Memory B cell (primary cell): ENCODE measurements at regions not wholly inside any gene's neighbourhood (a gene's known extent, or its start where the extent isn't known, plus 50 kb on each side); places are given as distances from the start of the nearest gene placed in this dataset.
A peak's percentile ranks its signal among the peaks of the same experiment; 100 is the strongest.

Source experiments
- ATAC-seq: fragments of 150-1000 bp; cut with Tn5 transposase; 2 replicates; pipeline ENCODE4 v1.10.0; 2021; ENCODE audit warnings: low read depth, mild to moderate bottlenecking, moderate library complexity
- DNase-seq, 2 donors: peaks; one replicate each; pipeline ENCODE4 v3.0.0; 2022; ENCODE audit warnings: low spot score in 2 of 2
- H3K27ac Mint-ChIP-seq: one replicate; pipeline ENCODE4 v1.8.0; 2022; ENCODE audit warnings: mild to moderate bottlenecking, moderate library complexity, mixed read lengths
- H3K27me3 Mint-ChIP-seq: one replicate; pipeline ENCODE4 v1.8.0; 2022; ENCODE audit warnings: mixed read lengths
- H3K36me3 Mint-ChIP-seq: one replicate; pipeline ENCODE4 v1.8.0; 2022; ENCODE audit warnings: mild to moderate bottlenecking, mixed read lengths
- H3K4me1 Mint-ChIP-seq: one replicate; pipeline ENCODE4 v1.8.0; 2022; ENCODE audit warnings: mixed read lengths
- H3K4me3 Mint-ChIP-seq: one replicate; pipeline ENCODE4 v1.8.0; 2022; ENCODE audit warnings: mild to moderate bottlenecking, moderate library complexity, mixed read lengths
- H3K9me3 Mint-ChIP-seq: one replicate; pipeline ENCODE4 v1.8.0; 2022; ENCODE audit warnings: mixed read lengths

DNA sequence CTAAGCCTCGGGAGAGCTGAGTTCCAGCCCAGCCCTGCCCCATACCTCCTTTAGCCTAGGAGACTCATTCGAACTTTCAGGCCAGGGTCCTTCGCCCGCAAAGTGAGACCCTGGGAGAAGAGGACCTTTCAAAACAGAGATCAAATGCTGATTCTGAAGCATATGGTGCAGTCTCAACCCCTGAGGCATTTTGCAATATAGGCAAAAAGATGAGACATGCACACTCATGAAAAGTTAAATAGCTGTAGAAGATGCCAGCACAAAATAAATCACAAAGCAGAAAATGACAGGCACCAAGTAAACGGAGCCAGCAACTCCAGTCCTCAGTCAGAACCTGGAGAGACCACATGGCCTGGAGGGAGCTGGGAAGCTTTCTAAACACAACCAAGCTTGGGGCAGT is 542.7 kb upstream of the RAB6C start:
- ATAC-seq = no peak
- Mint-ChIP-seq H3K4me3 (no peak overlapping the region), H3K4me1 (no peaks in the 10 kb centered on the region), H3K36me3 (no peaks in the 10 kb centered on the region), H3K27ac (no peak overlapping the region), H3K27me3 (peaks cover 8% of the 10 kb centered on the region), H3K9me3 (no peaks in the 10 kb centered on the region)
- DNase-seq = no peak

DNA sequence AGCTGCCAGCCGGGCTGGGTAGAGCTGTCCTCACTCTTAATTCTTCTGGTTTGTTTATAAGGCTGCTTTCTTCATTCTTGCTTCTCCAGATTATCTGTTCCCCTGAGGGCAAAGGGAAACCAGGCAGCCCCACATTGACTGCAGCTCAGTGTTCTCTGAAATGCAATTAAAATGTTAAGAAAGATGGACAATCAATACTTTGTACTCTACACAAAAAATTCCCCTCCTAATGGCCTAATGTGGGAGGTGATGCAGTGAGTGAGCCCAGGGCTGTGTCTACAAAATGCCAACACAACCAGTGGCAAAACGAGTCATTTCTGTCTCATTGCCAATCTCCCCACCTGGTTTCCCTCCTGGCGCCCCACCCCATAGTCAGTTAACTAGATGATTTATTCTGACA is 541.7 kb upstream of the RAB6C start:
- Mint-ChIP-seq H3K9me3 (no peaks in the 10 kb centered on the region), H3K4me1 (no peaks in the 10 kb centered on the region), H3K27ac (no peak overlapping the region), H3K4me3 (no peak overlapping the region), H3K27me3 (peaks cover 9% of the 10 kb centered on the region), H3K36me3 (no peaks in the 10 kb centered on the region)
- DNase-seq (no peak), ATAC-seq (no peak)

DNA sequence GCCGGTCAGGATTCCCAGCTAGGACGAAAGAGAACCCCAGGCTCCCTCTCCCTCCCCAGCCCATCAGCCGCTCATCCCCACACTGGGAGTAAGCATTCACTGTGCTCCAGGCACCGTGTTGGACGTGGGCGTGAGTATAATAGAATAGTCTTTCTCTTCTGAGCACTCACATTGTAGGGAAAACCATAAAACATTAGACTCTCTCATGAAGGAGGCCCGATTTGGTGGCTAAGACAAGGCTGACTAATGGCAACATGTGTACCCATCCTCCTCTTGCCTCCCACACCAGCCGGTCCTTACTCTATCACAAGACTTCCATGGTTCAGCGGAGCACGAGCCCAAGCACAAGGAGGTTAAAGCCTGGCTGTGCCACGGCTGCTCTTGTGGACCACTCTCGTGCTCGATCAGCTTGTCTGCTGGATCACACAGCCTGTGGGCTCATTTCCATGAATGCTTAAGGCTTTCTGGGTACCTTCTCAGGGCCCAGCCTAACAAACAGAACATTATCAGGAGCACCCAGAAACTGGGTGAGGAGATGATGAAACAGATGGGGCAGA is 540.9 kb upstream of the RAB6C start:
- Mint-ChIP-seq H3K4me3 (no peak overlapping the region), H3K27me3 (peaks cover 7% of the 10 kb centered on the region), H3K27ac (no peak overlapping the region), H3K9me3 (no peaks in the 10 kb centered on the region), H3K36me3 (no peaks in the 10 kb centered on the region), H3K4me1 (no peaks in the 10 kb centered on the region)
- ATAC-seq (no peak), DNase-seq (no peak)

- H3K9me3 Mint-ChIP-seq = no peaks in the 10 kb centered on the region
- H3K36me3 Mint-ChIP-seq = no peaks in the 10 kb centered on the region
- H3K4me1 Mint-ChIP-seq = no peaks in the 10 kb centered on the region
- H3K27me3 Mint-ChIP-seq = peaks cover 10% of the 10 kb centered on the region
- no peak overlapping the region for H3K4me3 Mint-ChIP-seq
- H3K27ac Mint-ChIP-seq = no peak overlapping the region
- no peak for DNase-seq
- no peak for ATAC-seq
Measured at GRCh38 chr2:129439406-129440302, 539.8 kb upstream of the RAB6C start.

- Mint-ChIP-seq H3K9me3 (no peaks in the 10 kb centered on the region), H3K27me3 (peaks cover 11% of the 10 kb centered on the region), H3K4me1 (no peaks in the 10 kb centered on the region), H3K27ac (no peak overlapping the region), H3K36me3 (no peaks in the 10 kb centered on the region), H3K4me3 (no peak overlapping the region)
- no peak for ATAC-seq
- no peak for DNase-seq
Measured at GRCh38 chr2:129441610-129442009, 537.9 kb upstream of the RAB6C start.

- Mint-ChIP-seq H3K36me3 (no peaks in the 10 kb centered on the region), H3K9me3 (no peaks in the 10 kb centered on the region), H3K27me3 (peaks cover 11% of the 10 kb centered on the region), H3K4me3 (peak overlapping the region; percentile 35), H3K27ac (no peak overlapping the region), H3K4me1 (no peaks in the 10 kb centered on the region)
- DNase-seq = no peak
- ATAC-seq = no peak
Measured at GRCh38 chr2:129443235-129443864, 536.1 kb upstream of the RAB6C start.

DNA sequence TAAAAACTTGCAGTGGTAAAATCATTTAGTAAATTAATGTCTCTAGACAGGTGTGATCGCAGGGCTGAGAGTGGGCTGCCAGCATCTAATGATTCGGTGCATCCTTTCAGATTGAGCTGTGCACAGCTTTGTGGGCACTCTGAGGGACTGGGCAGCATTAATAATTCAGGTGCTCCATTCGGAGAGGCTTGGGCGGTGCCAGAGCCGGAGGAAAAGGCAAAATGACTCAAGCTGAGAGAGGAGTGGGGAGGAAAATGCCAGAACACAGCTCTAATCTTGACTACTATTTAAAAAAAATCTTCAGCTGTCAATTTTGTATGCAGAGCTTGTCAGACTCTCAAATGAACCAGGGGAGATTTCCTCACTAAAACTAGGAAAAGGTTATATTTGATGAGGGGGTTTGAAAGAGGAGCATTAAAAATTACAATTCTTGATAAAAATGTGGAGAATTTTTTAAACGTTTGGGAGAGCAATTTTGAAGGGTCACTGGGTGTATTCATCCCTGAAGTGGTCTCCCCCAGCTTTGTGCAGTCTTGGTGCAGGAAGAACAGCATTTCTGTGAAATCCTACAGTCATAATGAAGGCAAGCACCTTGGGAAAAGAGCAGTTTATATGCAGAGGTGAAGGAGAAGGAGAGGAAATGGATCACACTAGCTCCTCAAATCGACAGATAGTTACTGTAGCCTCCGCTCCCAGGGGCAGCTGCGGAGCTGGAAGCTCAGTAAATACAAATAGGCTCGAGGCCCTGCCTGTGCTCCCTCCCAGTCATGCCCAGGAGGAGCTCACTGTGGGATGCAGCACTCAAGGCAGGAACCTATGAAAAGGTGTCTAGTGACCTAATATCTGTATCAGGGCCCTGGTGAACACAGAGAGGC is 535.4 kb upstream of the RAB6C start:
- no peaks in the 10 kb centered on the region for H3K36me3 Mint-ChIP-seq
- DNase-seq = no peak
- H3K4me3 Mint-ChIP-seq = no peak overlapping the region
- H3K4me1 Mint-ChIP-seq = no peaks in the 10 kb centered on the region
- H3K9me3 Mint-ChIP-seq = no peaks in the 10 kb centered on the region
- H3K27ac Mint-ChIP-seq = no peak overlapping the region
- ATAC-seq = no peak
- H3K27me3 Mint-ChIP-seq = peaks cover 10% of the 10 kb centered on the region

DNA sequence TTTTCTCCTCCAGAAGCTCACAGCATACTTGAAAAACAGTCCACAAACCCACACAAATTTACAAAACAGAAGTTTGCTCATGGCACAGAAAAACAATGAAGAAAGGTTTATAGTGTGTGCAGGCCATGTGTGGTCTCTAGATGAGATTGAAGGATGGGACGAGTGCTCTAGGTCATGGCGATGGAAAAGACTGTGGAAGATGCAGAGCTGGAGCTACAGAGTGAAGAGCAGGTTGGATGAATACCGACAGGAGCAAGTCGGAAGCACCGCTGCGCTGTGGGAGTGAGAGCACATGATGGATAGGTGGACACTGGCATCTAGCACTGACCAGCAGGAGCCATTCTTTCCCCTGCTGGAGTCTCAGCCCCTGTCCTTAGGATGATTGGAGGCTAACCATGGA is 534.7 kb upstream of the RAB6C start:
- no peak overlapping the region for H3K27ac Mint-ChIP-seq
- ATAC-seq = no peak
- no peaks in the 10 kb centered on the region for H3K36me3 Mint-ChIP-seq
- H3K9me3 Mint-ChIP-seq = no peaks in the 10 kb centered on the region
- H3K4me1 Mint-ChIP-seq = no peaks in the 10 kb centered on the region
- no peak for DNase-seq
- H3K27me3 Mint-ChIP-seq = peaks cover 9% of the 10 kb centered on the region
- no peak overlapping the region for H3K4me3 Mint-ChIP-seq

- H3K27ac Mint-ChIP-seq = no peak overlapping the region
- H3K27me3 Mint-ChIP-seq = no peaks in the 10 kb centered on the region
- no peaks in the 10 kb centered on the region for H3K36me3 Mint-ChIP-seq
- H3K4me1 Mint-ChIP-seq = no peaks in the 10 kb centered on the region
- H3K4me3 Mint-ChIP-seq = no peak overlapping the region
- DNase-seq (no peak), ATAC-seq (no peak)
- no peaks in the 10 kb centered on the region for H3K9me3 Mint-ChIP-seq
Measured at GRCh38 chr2:129456691-129457090, 522.8 kb upstream of the RAB6C start.

- ATAC-seq (no peak), DNase-seq (no peak)
- Mint-ChIP-seq H3K27ac (no peak overlapping the region), H3K9me3 (no peaks in the 10 kb centered on the region), H3K4me1 (no peaks in the 10 kb centered on the region), H3K4me3 (no peak overlapping the region), H3K27me3 (no peaks in the 10 kb centered on the region), H3K36me3 (no peaks in the 10 kb centered on the region)
Measured at GRCh38 chr2:129457277-129457818, 522.1 kb upstream of the RAB6C start.

- H3K9me3 Mint-ChIP-seq = no peaks in the 10 kb centered on the region
- no peaks in the 10 kb centered on the region for H3K27me3 Mint-ChIP-seq
- no peak overlapping the region for H3K4me3 Mint-ChIP-seq
- H3K36me3 Mint-ChIP-seq = no peaks in the 10 kb centered on the region
- DNase-seq (no peak), ATAC-seq (no peak)
- no peak overlapping the region for H3K27ac Mint-ChIP-seq
- H3K4me1 Mint-ChIP-seq = no peaks in the 10 kb centered on the region
Measured at GRCh38 chr2:129458006-129458405, 521.5 kb upstream of the RAB6C start.

DNA sequence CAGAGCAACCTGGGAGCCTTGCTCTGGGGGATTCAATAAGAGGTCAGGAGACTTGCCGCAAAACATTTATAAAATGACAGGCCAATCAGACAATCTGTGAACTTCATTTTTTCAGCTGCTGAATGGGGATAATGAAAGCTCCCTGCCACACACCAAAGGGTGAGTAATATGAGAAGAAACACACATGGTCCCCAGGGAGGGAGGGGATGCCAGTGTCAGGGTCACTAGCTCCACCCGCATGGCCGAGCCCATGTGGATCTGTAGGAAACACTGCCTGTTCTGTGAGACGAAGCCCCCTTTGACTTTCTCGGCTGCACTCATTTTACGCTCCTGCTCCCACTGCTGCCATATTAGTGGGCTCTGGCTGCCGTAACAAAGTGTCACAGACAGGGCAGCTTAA is 521.0 kb upstream of the RAB6C start:
- no peaks in the 10 kb centered on the region for H3K27me3 Mint-ChIP-seq
- ATAC-seq (no peak), DNase-seq (no peak)
- H3K4me1 Mint-ChIP-seq = no peaks in the 10 kb centered on the region
- H3K4me3 Mint-ChIP-seq = no peak overlapping the region
- H3K27ac Mint-ChIP-seq = no peak overlapping the region
- H3K36me3 Mint-ChIP-seq = no peaks in the 10 kb centered on the region
- H3K9me3 Mint-ChIP-seq = no peaks in the 10 kb centered on the region

DNA sequence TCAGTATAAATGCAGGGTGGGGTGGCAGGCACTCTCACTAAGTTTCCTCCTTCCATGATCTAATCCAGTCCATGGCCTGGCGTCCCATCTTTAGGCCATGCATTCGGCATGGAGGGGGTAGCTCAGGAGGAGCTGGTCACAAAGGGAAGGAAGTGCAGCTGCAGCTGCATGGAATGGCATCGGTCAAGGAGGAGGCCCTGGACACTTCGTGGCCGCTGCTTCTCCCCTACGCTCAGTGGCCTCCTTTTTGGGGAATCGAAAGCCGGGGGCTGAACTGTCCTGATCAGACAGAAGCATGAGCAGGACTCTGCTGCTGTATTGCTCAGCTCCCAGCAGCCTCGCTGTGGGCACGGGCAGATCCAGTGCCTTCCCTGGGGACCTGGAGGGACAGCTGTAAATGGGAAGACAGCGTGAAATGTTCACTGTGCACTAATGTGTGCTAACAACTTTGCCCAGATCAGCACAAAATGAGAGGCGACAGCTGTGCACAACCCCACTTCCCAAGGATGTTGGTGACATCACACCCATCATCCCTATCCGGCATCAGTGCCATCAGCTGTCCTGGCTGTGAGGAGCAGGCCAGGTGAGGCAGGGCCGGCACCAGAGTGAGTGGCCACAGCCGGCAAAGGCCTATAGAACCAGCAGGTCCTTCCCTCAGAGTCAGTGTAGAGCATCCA is 520.1 kb upstream of the RAB6C start:
- DNase-seq = no peak
- Mint-ChIP-seq H3K27ac (no peak overlapping the region), H3K27me3 (no peaks in the 10 kb centered on the region), H3K9me3 (no peaks in the 10 kb centered on the region), H3K36me3 (no peaks in the 10 kb centered on the region), H3K4me1 (no peaks in the 10 kb centered on the region), H3K4me3 (no peak overlapping the region)
- ATAC-seq = no peak
